SIG-M5 treated with dmso at 0.1 percent for 504 hours (cell line): ENCODE measurements at regions not wholly inside any gene's neighbourhood (a gene's known extent, or its start where the extent isn't known, plus 50 kb on each side); places are given as distances from the start of the nearest gene placed in this dataset.
"Not testable (repeated sequence)": the region's sequence is repeated elsewhere in the genome, so short reads cannot be mapped to it uniquely, and the experiment has no call there.

Experiments used
- DNase-seq: peaks from one replicate; lab custom pipeline; 2025; ENCODE audit not compliant: unreplicated experiment; lab: John Stamatoyannopoulos, UW

- peak; percentile 46 for DNase-seq
Measured at GRCh38 chr7:112938863-112939573, 147.6 kb downstream of the GPR85 start.

GRCh38 chr7:112937651-112938415 is 147.6 kb upstream of the TMEM168 start:
- DNase-seq: no peak

DNA sequence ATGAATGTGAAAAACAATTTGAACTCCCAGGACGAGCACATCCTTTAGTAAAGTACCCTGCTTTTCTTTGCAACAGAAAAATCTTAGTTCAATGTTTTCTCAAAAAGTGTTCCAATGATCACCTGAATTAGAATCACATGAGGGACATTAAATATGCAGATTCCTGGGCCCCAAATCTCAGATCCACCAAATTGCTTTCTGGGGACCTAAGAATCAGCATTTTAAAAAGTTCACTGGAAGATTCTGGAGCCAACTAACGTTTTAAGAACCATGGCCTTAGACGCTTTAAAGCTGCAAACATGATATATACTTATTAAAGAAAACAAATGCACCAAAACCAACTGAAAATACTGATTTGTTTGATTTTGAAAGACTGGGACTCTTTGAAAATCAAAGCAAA is 143.4 kb upstream of the TMEM168 start:
- no peak for DNase-seq

GRCh38 chr7:112930787-112931186 is 140.6 kb upstream of the TMEM168 start:
- peak; percentile 72 for DNase-seq

GRCh38 chr7:112929421-112929820 is 139.2 kb upstream of the TMEM168 start:
- no peak for DNase-seq

DNA sequence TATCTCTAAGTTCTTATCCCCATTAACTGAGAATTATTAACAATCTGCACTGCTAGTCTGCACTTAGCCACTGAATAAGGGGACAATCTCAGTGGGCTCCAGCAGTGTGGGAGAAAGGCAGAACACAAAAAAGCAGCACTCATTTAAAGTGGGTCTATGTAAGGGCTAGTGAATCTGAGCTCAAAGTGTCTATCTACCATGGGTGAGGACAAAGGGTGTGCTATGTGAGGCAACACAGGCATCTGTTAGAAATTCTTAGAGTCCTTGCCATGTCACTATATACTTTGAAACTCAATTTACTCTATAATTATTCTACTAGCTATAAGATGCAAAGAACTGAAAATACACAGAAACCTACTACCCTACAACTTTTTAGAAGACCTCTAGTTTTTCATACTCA is 135.8 kb upstream of the TMEM168 start:
- no peak for DNase-seq

- not testable (repeated sequence) for DNase-seq
Measured at GRCh38 chr7:112922546-112922945, 132.4 kb upstream of the TMEM168 start.

DNA sequence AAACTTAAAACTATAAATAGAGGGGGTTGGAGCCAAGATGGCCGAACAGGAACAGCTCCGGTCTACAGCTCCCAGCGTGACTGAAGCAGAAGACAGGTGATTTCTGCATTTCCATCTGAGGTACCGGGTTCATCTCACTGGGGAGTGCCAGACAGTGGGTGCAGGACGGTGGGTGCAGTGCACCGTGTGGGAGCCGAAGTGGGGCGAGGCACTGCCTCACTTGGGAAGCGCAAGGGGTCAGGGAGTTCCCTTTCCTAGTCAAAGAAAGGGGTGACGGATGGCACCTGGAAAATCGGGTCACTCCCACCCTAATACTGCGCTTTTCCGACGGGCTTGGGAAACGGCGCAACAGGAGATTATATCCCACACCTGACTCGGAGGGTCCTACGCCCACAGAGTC is 126.2 kb upstream of the TMEM168 start:
- not testable (repeated sequence) for DNase-seq

DNA sequence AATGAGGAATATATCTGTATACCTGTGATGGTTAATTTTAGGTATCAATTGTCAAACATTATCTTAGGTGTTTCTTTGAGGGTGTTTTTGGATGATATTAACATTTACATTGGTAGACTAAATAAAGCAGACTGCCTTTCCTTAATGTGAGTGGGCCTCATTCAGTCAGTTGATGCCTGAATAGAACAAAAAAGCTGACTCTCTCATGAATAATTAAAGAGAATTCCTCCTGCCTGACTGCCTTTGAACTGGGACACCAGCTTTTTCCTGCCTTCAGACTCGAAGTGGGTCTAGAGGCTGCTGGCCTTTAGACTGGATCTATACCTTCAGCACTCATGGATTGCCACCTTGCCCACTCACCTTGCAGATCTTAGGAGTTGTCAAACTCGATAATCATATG is 117.9 kb upstream of the TMEM168 start:
- no peak for DNase-seq

- no peak for DNase-seq
Measured at GRCh38 chr7:112907658-112908057, 117.5 kb upstream of the TMEM168 start.

DNA sequence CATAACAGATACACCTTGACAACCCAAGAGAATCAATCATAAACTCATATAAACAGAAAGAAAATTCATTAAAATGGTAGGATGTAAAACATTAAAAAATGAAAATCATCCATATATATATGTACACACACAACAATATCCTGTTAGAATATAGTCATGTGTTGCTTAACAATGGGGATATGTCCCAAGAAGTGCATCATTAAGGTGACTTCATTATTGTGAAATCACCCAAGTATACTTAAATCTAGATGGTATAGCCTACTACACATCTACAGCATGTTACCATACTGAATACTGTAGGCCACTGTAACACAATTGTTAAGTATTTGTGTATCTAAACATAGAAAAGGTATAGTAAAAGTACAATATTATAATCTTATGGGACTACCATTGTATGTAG is 115.8 kb upstream of the TMEM168 start:
- no peak for DNase-seq

GRCh38 chr7:112905413-112905812 is 115.2 kb upstream of the TMEM168 start:
- no peak for DNase-seq

DNA sequence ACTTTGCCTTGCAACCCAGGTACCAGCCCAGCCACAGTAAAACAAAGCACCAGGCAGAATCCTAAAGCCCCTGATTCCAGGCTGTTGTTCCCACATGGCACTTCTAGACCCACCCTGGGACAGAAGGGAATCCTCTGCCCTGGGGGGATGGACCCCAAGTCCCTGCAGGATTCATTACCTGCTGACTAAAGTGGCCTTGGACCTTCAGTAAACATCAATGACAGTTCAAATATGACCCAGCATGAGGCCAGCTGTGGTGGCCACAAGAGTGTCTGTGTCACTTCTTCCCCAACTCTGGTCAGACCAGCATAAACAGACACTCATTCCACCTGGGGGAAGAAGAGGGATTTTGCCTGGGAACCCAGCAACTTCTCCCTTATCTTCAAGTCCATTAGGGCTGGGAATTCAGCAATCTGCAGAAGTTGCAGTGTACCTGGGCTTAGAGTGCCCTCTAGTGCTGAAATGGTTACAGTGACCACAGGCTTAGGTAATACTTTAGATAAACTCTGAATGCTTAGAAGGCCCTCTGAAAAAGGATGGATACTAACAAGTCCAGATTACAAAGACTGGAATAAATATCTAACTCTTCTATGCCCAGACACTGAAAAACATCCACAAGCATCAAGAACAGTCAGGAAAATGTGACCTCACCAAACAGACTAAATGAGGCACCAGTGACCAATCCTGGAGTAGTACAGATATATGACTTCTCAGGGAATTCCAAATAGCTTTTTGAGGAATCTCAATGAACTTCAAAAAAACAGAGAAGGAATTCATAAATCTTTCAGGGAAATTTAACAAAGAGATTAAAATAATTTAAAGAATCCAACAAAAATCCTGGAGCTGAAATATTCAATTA is 108.5 kb upstream of the TMEM168 start:
- DNase-seq: peak; percentile 63

- DNase-seq: no peak
Measured at GRCh38 chr7:112897839-112898431, 107.7 kb upstream of the TMEM168 start.

DNA sequence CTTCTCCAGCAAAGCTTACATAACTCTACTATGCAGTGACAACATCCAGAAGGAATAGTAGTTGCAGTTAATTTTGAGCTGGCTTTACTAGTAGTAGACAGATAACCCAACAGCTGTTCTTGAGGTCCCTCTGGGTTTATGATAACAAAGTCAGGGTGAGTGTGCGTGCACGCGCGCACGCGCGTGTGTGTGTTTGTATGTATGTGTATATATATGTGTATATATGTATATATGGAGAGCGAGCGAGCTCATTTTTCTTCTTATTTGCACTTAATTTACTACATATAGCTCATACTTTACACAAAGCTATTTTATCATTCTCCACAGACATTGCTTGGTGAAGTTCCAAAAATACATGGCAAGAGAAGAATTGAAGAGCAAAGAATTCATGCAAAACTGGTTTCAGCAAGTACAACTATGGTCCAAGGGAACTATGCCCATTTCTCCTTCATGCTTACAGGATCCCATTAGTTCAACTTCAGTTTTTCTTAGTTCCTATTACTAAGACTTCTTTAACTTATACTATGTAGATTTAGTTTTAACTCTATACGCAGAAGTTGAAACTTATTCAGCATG is 105.9 kb upstream of the TMEM168 start:
- DNase-seq: no peak

GRCh38 chr7:112892263-112892662 is 102.1 kb upstream of the TMEM168 start:
- DNase-seq: no peak

- DNase-seq: no peak
Measured at GRCh38 chr7:112891698-112892097, 101.5 kb upstream of the TMEM168 start.

DNA sequence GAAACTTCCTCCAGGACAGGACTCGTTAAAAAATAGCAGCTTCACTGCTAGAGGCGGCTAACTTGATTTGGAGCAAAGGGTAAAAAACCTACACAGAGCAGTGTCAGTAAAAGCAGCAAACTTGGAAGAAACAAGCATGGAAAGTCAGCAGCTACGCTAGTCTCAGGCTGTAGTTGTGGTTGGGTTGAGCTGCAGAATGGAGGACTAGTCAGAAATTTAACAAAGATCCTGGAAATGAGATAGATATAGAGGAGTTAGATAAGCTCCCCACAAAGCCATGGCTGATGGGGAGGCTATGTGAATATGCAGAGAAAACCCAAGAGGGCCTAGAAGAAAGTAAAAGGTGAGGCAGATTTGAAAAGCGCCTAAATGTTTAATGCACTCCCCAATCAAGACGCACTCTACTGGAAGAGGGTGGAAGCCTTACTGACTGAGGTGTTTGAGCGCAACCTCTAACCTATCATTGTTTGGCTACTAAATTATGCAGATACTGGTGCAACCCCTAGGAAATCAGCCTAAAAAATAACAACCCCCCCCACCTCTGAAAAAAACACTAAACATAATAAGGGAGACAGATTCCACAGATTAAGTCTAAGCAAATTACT is 99.7 kb upstream of the TMEM168 start:
- no peak for DNase-seq

GRCh38 chr7:112889268-112889667 is 99.1 kb upstream of the TMEM168 start:
- no peak for DNase-seq

- DNase-seq: no peak
Measured at GRCh38 chr7:112888781-112889180, 98.6 kb upstream of the TMEM168 start.
